A549 (cell line): ENCODE measurements at regions not wholly inside any gene's neighbourhood (a gene's known extent, or its start where the extent isn't known, plus 50 kb on each side); places are given as distances from the start of the nearest gene placed in this dataset.

Experiments used
- ATAC-seq, 2 experiments: fragments of 200-7000 bp in 1 of 2; fragments of >200 bp in 1 of 2; cut with Nextera tagmentation in 1 of 2; cut with Tn5 transposase in 1 of 2; 3 replicates each; pipeline versions ENCODE4 v1.8.0 to v1.9.1; 2018 to 2020; ENCODE audit warnings: mild to moderate bottlenecking in 1 of 2, moderate library complexity in 1 of 2
- CTCF ChIA-PET: fragments of 300-600 bp; sonication (Branson Sonifier 250); formaldehyde crosslinking; extraction: SDS; loops from one replicate; lab custom pipeline; 2021; ENCODE audit warnings: antibody characterized with exemption, inconsistent platforms; lab: Yijun Ruan, JAX
- POLR2A ChIA-PET: fragments of 350-600 bp; formaldehyde crosslinking; extraction: SDS; loops from one replicate; lab custom pipeline; 2021; ENCODE audit warnings: antibody characterized with exemption, inconsistent platforms; lab: Yijun Ruan, JAX
- DNase-seq, 2 experiments: peaks; one replicate each; pipeline versions ENCODE4 v3.0.0 to v3.0.0-alpha.2; 2011 to 2016; ENCODE audit warnings: low read depth in 1 of 2, low spot score in 1 of 2
- FAIRE-seq: peaks from 2 replicates; lab custom pipeline; 2011; peaks lifted over from hg19 to GRCh38; lab: Jason Lieb, UNC
- H3K27ac ChIP-seq, 2 experiments: fragments of >200 bp; sonication (Bioruptor Twin); formaldehyde crosslinking; 3 replicates each; pipeline ENCODE4 v1.5.1; 2016 to 2017
- H3K4me1 ChIP-seq: fragments of >200 bp; sonication (Bioruptor Twin); formaldehyde crosslinking; 3 replicates; pipeline ENCODE4 v1.6.1; 2016
- H3K4me2 ChIP-seq: fragments of >200 bp; sonication (Bioruptor Twin); formaldehyde crosslinking; 3 replicates; pipeline ENCODE4 v1.6.1; 2016
- H3K4me3 ChIP-seq: fragments of >200 bp; sonication (Bioruptor Twin); formaldehyde crosslinking; 3 replicates; pipeline ENCODE4 v1.5.1; 2016
- H3K9me3 ChIP-seq: fragments of >200 bp; sonication (Bioruptor Twin); formaldehyde crosslinking; 3 replicates; pipeline ENCODE4 v1.6.1; 2016
- ATOH8 ChIP-seq: fragments of 250-450 bp; sonication (Bioruptor Pico); IDR thresholded peaks from 2 replicates; pipeline ENCODE4 v1.5.0; 2020; ENCODE audit warnings: low read depth, mild to moderate bottlenecking, moderate library complexity
- BHLHE40 ChIP-seq: IDR thresholded peaks from 2 replicates; pipeline ENCODE4 v1.6.1; 2012; ENCODE audit warnings: low read depth, low read length, inconsistent platforms
- CEBPB ChIP-seq, 2 experiments: fragments of >200 bp in 1 of 2; sonication (Bioruptor Twin) in 1 of 2; formaldehyde crosslinking in 1 of 2; IDR thresholded peaks; 2 replicates each; pipeline ENCODE4 v1.6.1; 2012 to 2016
- CHD2 ChIP-seq: fragments of 150-350 bp; IDR thresholded peaks from 2 replicates; pipeline ENCODE4 v1.6.1; 2014; ENCODE audit warnings: low read length; ENCODE audit not compliant: partially characterized antibody
- CHD4 ChIP-seq: fragments of 200-600 bp; sonication (generic); IDR thresholded peaks from 2 replicates; pipeline ENCODE4 v1.6.1; 2016; ENCODE audit warnings: antibody characterized with exemption, mild to moderate bottlenecking, borderline replicate concordance
- CTCF ChIP-seq: fragments of >200 bp; sonication (Bioruptor Twin); formaldehyde crosslinking; IDR thresholded peaks from 3 replicates; pipeline ENCODE4 v1.5.1; 2016
- EHMT2 ChIP-seq: fragments of 200-600 bp; sonication (generic); IDR thresholded peaks from 2 replicates; pipeline ENCODE4 v1.6.1; 2016; ENCODE audit warnings: antibody characterized with exemption, low read depth, mild to moderate bottlenecking, moderate library complexity
- EP300 ChIP-seq, 2 experiments: fragments of >200 bp; sonication (Bioruptor Twin); formaldehyde crosslinking; IDR thresholded peaks; 2 replicates in 1 of 2; 3 replicates in 1 of 2; pipeline ENCODE4 v1.6.1; 2016 to 2017
- ESRRA ChIP-seq: fragments of 150-350 bp; IDR thresholded peaks from 2 replicates; pipeline ENCODE4 v1.6.1; 2014; ENCODE audit warnings: mild to moderate bottlenecking, low read length, borderline replicate concordance
- FOSB ChIP-seq: fragments of 250-450 bp; sonication (Bioruptor Pico); IDR thresholded peaks from 2 replicates; pipeline ENCODE4 v1.5.0; 2020; ENCODE audit warnings: mild to moderate bottlenecking, moderate library complexity
- FOXS1 ChIP-seq: fragments of 250-450 bp; sonication (Bioruptor Pico); IDR thresholded peaks from 2 replicates; pipeline ENCODE4 v1.5.0; 2020; ENCODE audit warnings: mild to moderate bottlenecking, moderate library complexity
- GATA3 ChIP-seq: IDR thresholded peaks from 2 replicates; pipeline ENCODE4 v1.6.1; 2012; ENCODE audit warnings: borderline replicate concordance
- HEYL ChIP-seq: fragments of 250-450 bp; sonication (Bioruptor Pico); IDR thresholded peaks from 2 replicates; pipeline ENCODE4 v1.8.0; 2021; ENCODE audit warnings: mild to moderate bottlenecking, moderate library complexity
- HMGXB4 ChIP-seq: fragments of 250-450 bp; sonication (Bioruptor Pico); IDR thresholded peaks from 2 replicates; pipeline ENCODE4 v1.5.0; 2021; ENCODE audit warnings: mild to moderate bottlenecking, moderate library complexity, borderline replicate concordance
- HOXA7 ChIP-seq: fragments of 250-450 bp; sonication (Bioruptor Pico); IDR thresholded peaks from 2 replicates; pipeline ENCODE4 v1.5.0; 2020; ENCODE audit warnings: mild to moderate bottlenecking, moderate library complexity
- JUN ChIP-seq, 2 experiments: fragments of >200 bp; sonication (Bioruptor Twin); formaldehyde crosslinking; IDR thresholded peaks; 2 replicates in 1 of 2; 3 replicates in 1 of 2; pipeline ENCODE4 v1.6.1; 2016 to 2017
- KDM1A ChIP-seq: fragments of 200-600 bp; sonication (generic); IDR thresholded peaks from 2 replicates; pipeline ENCODE4 v1.6.1; 2016; ENCODE audit warnings: low read depth, mild to moderate bottlenecking
- KDM5A ChIP-seq: fragments of 200-600 bp; sonication (generic); IDR thresholded peaks from 2 replicates; pipeline ENCODE4 v1.6.1; 2016; ENCODE audit warnings: antibody characterized with exemption, mild to moderate bottlenecking
- MAFK ChIP-seq: fragments of 450-650 bp; IDR thresholded peaks from 2 replicates; pipeline ENCODE4 v1.6.1; 2014; ENCODE audit not compliant: partially characterized antibody
- MYC ChIP-seq: IDR thresholded peaks from 2 replicates; pipeline ENCODE4 v1.6.1; 2012; ENCODE audit warnings: mild to moderate bottlenecking, inconsistent platforms, low read length, improper control_type of control experiment, borderline replicate concordance
- NPAS2 ChIP-seq: fragments of 250-450 bp; sonication (Bioruptor Pico); IDR thresholded peaks from 2 replicates; pipeline ENCODE4 v1.8.0; 2022; ENCODE audit warnings: mild to moderate bottlenecking, moderate library complexity, borderline replicate concordance
- NR3C1 ChIP-seq: fragments of >200 bp; sonication (Bioruptor Twin); formaldehyde crosslinking; IDR thresholded peaks from 3 replicates; pipeline ENCODE4 v1.6.1; 2017
- POLR2A ChIP-seq: IDR thresholded peaks from 2 replicates; pipeline ENCODE4 v1.6.1; 2012; ENCODE audit warnings: mild to moderate bottlenecking, low read length
- POLR2AphosphoS2 ChIP-seq: conservative IDR thresholded peaks from 2 replicates; pipeline ENCODE4 v1.6.1; 2012; ENCODE audit warnings: low read length, improper control_type of control experiment, inconsistent platforms
- RARB ChIP-seq: fragments of 250-450 bp; sonication (Bioruptor Pico); IDR thresholded peaks from 2 replicates; pipeline ENCODE4 v1.8.0; 2021; ENCODE audit warnings: mild to moderate bottlenecking, moderate library complexity
- RCOR1 ChIP-seq: fragments of 150-350 bp; IDR thresholded peaks from 2 replicates; pipeline ENCODE4 v1.6.1; 2014; ENCODE audit warnings: antibody characterized with exemption, low read length, low read depth
- RFX5 ChIP-seq: fragments of 450-650 bp; IDR thresholded peaks from 2 replicates; pipeline ENCODE4 v1.7.1; 2014; ENCODE audit warnings: antibody characterized with exemption, mild to moderate bottlenecking, moderate library complexity
- RNF2 ChIP-seq: fragments of 200-600 bp; sonication (generic); IDR thresholded peaks from 2 replicates; pipeline ENCODE4 v1.6.1; 2016; ENCODE audit warnings: low read depth, mild to moderate bottlenecking, antibody characterized with exemption, moderate library complexity, borderline replicate concordance
- SREBF2 ChIP-seq: fragments of 450-650 bp; IDR thresholded peaks from 2 replicates; pipeline ENCODE4 v1.6.1; 2014; ENCODE audit warnings: mild to moderate bottlenecking, moderate library complexity
- TFCP2L1 ChIP-seq: fragments of 250-450 bp; sonication (Bioruptor Pico); IDR thresholded peaks from 2 replicates; pipeline ENCODE4 v1.5.0; 2021; ENCODE audit warnings: mild to moderate bottlenecking
- TP53 ChIP-seq: fragments of 250-450 bp; sonication (Bioruptor Pico); IDR thresholded peaks from 2 replicates; pipeline ENCODE4 v1.5.0; 2021; ENCODE audit warnings: mild to moderate bottlenecking, moderate library complexity
- ZC3H11A ChIP-seq: fragments of 450-650 bp; IDR thresholded peaks from 2 replicates; pipeline ENCODE4 v1.6.1; 2014; ENCODE audit warnings: antibody characterized with exemption, mild to moderate bottlenecking
- ZNF302 ChIP-seq: fragments of 250-450 bp; sonication (Bioruptor Pico); IDR thresholded peaks from 2 replicates; pipeline ENCODE4 v1.9.0; 2021; ENCODE audit warnings: inconsistent platforms, mild to moderate bottlenecking, moderate library complexity
- ZSCAN20 ChIP-seq: fragments of 250-450 bp; sonication (Bioruptor Pico); IDR thresholded peaks from 2 replicates; pipeline ENCODE4 v1.8.0; 2022; ENCODE audit warnings: mild to moderate bottlenecking, moderate library complexity
- WGBS: methylation state at CpG from one replicate; pipeline ENCODE4 v1.1.6; 2017; ENCODE audit errors: missing lambda C conversion rate; 5-methylcytosine and 5-hydroxymethylcytosine counted together

- no peak overlapping the region for H3K4me2 ChIP-seq
- no peak overlapping the region for H3K4me3 ChIP-seq
- H3K4me1 ChIP-seq = no peaks in the 10 kb centered on the region
- CTCF ChIA-PET = no interaction called here
- H3K9me3 ChIP-seq = no peaks in the 10 kb centered on the region
- no peak for TF ChIP-seq CEBPB (IDR thresholded peaks at IDR 0.05)
- peak; percentile 84 for TF ChIP-seq MAFK
- no peak for TF ChIP-seq RNF2
- TF ChIP-seq ZSCAN20 (CRISPR knock-in tag) = no peak
- WGBS = 0% methylated on average over 2 of the region's 2 CpGs
- H3K27ac ChIP-seq = no peak overlapping the region
- POLR2A ChIA-PET = no interaction called here
- FAIRE-seq (no peak), ATAC-seq (no peak), DNase-seq (no peak)
Observed at GRCh38 chr12:27875677-27876076, 95.6 kb upstream of the MANSC4 start.

- Histone ChIP-seq H3K4me1 (no peaks in the 10 kb centered on the region), H3K27ac (no peak overlapping the region), H3K9me3 (no peaks in the 10 kb centered on the region), H3K4me3 (no peak overlapping the region), H3K4me2 (no peak overlapping the region)
- no peak for FAIRE-seq
- no peak for TF ChIP-seq RCOR1
- no peak for TF ChIP-seq KDM1A
- no peak for TF ChIP-seq SREBF2
- TF ChIP-seq HMGXB4 (CRISPR knock-in tag) = no peak
- no peak for TF ChIP-seq MYC
- TF ChIP-seq ATOH8 (CRISPR knock-in tag) = no peak
- TF ChIP-seq EHMT2 = no peak
- TF ChIP-seq HEYL (CRISPR knock-in tag) = no peak
- TF ChIP-seq CHD4 = no peak
- TF ChIP-seq JUN (IDR thresholded peaks at IDR 0.05) = no peak
- TF ChIP-seq EP300 (IDR thresholded peaks at IDR 0.05) = no peak
- no peak for TF ChIP-seq NR3C1
- TF ChIP-seq CHD2 = no peak
- TF ChIP-seq RFX5 = no peak
- no peak for TF ChIP-seq FOXS1 (CRISPR knock-in tag)
- no peak for TF ChIP-seq POLR2A
- no peak for TF ChIP-seq MAFK
- no peak for TF ChIP-seq ESRRA
- no peak for TF ChIP-seq RARB (CRISPR knock-in tag)
- TF ChIP-seq ZSCAN20 (CRISPR knock-in tag) = no peak
- WGBS = over 99% methylated on average over 5 of the region's 6 CpGs
- no peak for ATAC-seq
- ChIA-PET POLR2A (no interaction called here), CTCF (interaction anchor here (1.1 to 1.4 kb wide), 2 partner anchors 9 to 17 kb away, joined by 3 to 4 read pairs; no protein-coding TSS in a partner anchor)
- DNase-seq = no peak
Observed at GRCh38 chr12:27873010-27873409, 93.0 kb upstream of the MANSC4 start.

- Histone ChIP-seq H3K9me3 (no peaks in the 10 kb centered on the region), H3K4me1 (no peaks in the 10 kb centered on the region), H3K4me2 (no peak overlapping the region), H3K4me3 (no peak overlapping the region), H3K27ac (no peak overlapping the region)
- TF ChIP-seq ZC3H11A (no peak), NR3C1 (no peak), GATA3 (no peak), HOXA7 (no peak), BHLHE40 (no peak), TP53 (CRISPR knock-in tag) (no peak), POLR2AphosphoS2 (no peak), ZSCAN20 (CRISPR knock-in tag) (no peak), NPAS2 (CRISPR knock-in tag) (no peak), ZNF302 (CRISPR knock-in tag) (no peak), TFCP2L1 (CRISPR knock-in tag) (no peak), FOSB (CRISPR knock-in tag) (no peak), CTCF (no peak), KDM5A (no peak), ESRRA (no peak)
- FAIRE-seq (no peak), DNase-seq (no peak), ATAC-seq (no peak)
- ChIA-PET POLR2A (no interaction called here), CTCF (interaction anchor here (1.1 to 1.4 kb wide), 2 partner anchors 8 to 18 kb away, joined by 3 to 4 read pairs; no protein-coding TSS in a partner anchor)
- 55% methylated on average over 3 of the region's 3 CpGs for WGBS
Observed at GRCh38 chr12:27871946-27872345, 91.9 kb upstream of the MANSC4 start.
